Neuronal stem cell (in vitro differentiated cells): ENCODE measurements at regions not wholly inside any gene's neighbourhood (a gene's known extent, or its start where the extent isn't known, plus 50 kb on each side); places are given as distances from the start of the nearest gene placed in this dataset.

Experiments used
- DNase-seq: peaks from one replicate; pipeline ENCODE4 v3.0.0-alpha.2; 2013; ENCODE audit warnings: low spot score
- H2AFZ ChIP-seq: one replicate; pipeline ENCODE4 v1.6.1; 2013; ENCODE audit warnings: mild to moderate bottlenecking, low read length, inconsistent platforms
- H2AK5ac ChIP-seq: 2 replicates; pipeline ENCODE4 v1.6.1; 2013; ENCODE audit warnings: low read depth, mild to moderate bottlenecking, inconsistent platforms, low read length, moderate library complexity, mixed read lengths
- H2BK120ac ChIP-seq: 2 replicates; pipeline ENCODE4 v1.6.1; 2013; ENCODE audit warnings: low read depth, mild to moderate bottlenecking, inconsistent platforms, low read length, moderate library complexity, mixed read lengths
- H2BK12ac ChIP-seq: one replicate; pipeline ENCODE4 v1.6.1; 2013; ENCODE audit warnings: low read length, inconsistent platforms
- H2BK15ac ChIP-seq: 2 replicates; pipeline ENCODE4 v1.6.1; 2013; ENCODE audit warnings: mild to moderate bottlenecking, low read length, inconsistent platforms, mixed read lengths
- H2BK5ac ChIP-seq: one replicate; pipeline ENCODE4 v1.6.1; 2013; ENCODE audit warnings: inconsistent platforms, mild to moderate bottlenecking, low read length, moderate library complexity
- H3K14ac ChIP-seq: one replicate; pipeline ENCODE4 v1.6.1; 2013; ENCODE audit warnings: low read length, inconsistent platforms
- H3K18ac ChIP-seq: 2 replicates; pipeline ENCODE4 v1.6.1; 2013; ENCODE audit warnings: low read length, inconsistent platforms
- H3K23ac ChIP-seq: 2 replicates; pipeline ENCODE4 v1.6.1; 2013; ENCODE audit warnings: low read depth, mild to moderate bottlenecking, mixed read lengths, low read length, inconsistent platforms; ENCODE audit not compliant: poor library complexity
- H3K27ac ChIP-seq: replicated peaks from 3 replicates; pipeline ENCODE4 v1.5.1; 2013; ENCODE audit warnings: low read length, inconsistent platforms
- H3K27me3 ChIP-seq, 3 experiments: 2 replicates each; pipeline ENCODE4 v1.6.1; 2013; ENCODE audit warnings: low read length in 3 of 3, mild to moderate bottlenecking in 2 of 3, inconsistent platforms in 1 of 3, low read depth in 1 of 3, mixed read lengths in 1 of 3, moderate library complexity in 1 of 3; ENCODE audit not compliant: control insufficient read depth in 3 of 3, insufficient read depth in 3 of 3
- H3K36me3 ChIP-seq, 2 donors: replicated peaks in 1 of 2; 2 replicates each; pipeline ENCODE4 v1.6.1; 2013; ENCODE audit warnings: low read length in 2 of 2; ENCODE audit not compliant: control insufficient read depth in 2 of 2, insufficient read depth in 2 of 2
- H3K4ac ChIP-seq: 2 replicates; pipeline ENCODE4 v1.6.1; 2013; ENCODE audit warnings: inconsistent platforms, mild to moderate bottlenecking, low read length, moderate library complexity
- H3K4me1 ChIP-seq, 2 donors: 1 replicate in 1 of 2; 2 replicates in 1 of 2; pipeline ENCODE4 v1.6.1; 2013; ENCODE audit warnings: low read length in 2 of 2, low read depth in 1 of 2; ENCODE audit not compliant: control insufficient read depth in 2 of 2, insufficient read depth in 1 of 2
- H3K4me2 ChIP-seq: one replicate; pipeline ENCODE4 v1.6.1; 2013; ENCODE audit warnings: mild to moderate bottlenecking, low read length, inconsistent platforms; ENCODE audit not compliant: insufficient read depth, poor library complexity, severe bottlenecking
- H3K4me3 ChIP-seq, 2 donors: 2 replicates each; pipeline ENCODE4 v1.5.1; 2013; ENCODE audit warnings: low read length in 2 of 2, mild to moderate bottlenecking in 2 of 2, inconsistent platforms in 1 of 2, moderate library complexity in 1 of 2
- H3K79me1 ChIP-seq: one replicate; pipeline ENCODE4 v1.6.1; 2013; ENCODE audit warnings: low read depth, mild to moderate bottlenecking, inconsistent platforms, low read length, moderate library complexity
- H3K9ac ChIP-seq: one replicate; pipeline ENCODE4 v1.6.1; 2013; ENCODE audit warnings: mild to moderate bottlenecking, low read depth, low read length, inconsistent platforms; ENCODE audit not compliant: poor library complexity
- H3K9me3 ChIP-seq, 2 donors: replicated peaks in 1 of 2; 2 replicates each; pipeline versions ENCODE3 to v1.6.1; 2013; ENCODE audit warnings: low read length in 2 of 2, mild to moderate bottlenecking in 2 of 2, inconsistent platforms in 1 of 2, low read depth in 1 of 2, mixed read lengths in 1 of 2, moderate library complexity in 1 of 2; ENCODE audit not compliant: control insufficient read depth in 2 of 2, insufficient read depth in 1 of 2
- H4K8ac ChIP-seq: one replicate; pipeline ENCODE4 v1.6.1; 2013; ENCODE audit warnings: low read depth, mild to moderate bottlenecking, inconsistent platforms, low read length, moderate library complexity
- H4K91ac ChIP-seq: one replicate; pipeline ENCODE4 v1.6.1; 2013; ENCODE audit warnings: low read length, low read depth, mild to moderate bottlenecking, inconsistent platforms; ENCODE audit not compliant: poor library complexity
- WGBS, 2 donors: extraction: QIAGEN DNeasy Blood & Tissue Kit; methylation state at CpG; one replicate each; pipeline ENCODE4 v1.1.7; 2013; ENCODE audit warnings: missing lambda C conversion rate in 2 of 2, mixed read lengths in 1 of 2; ENCODE audit not compliant: insufficient read length in 2 of 2, insufficient replicate concordance in 1 of 2; ENCODE audit errors: extremely low coverage in 2 of 2; 5-methylcytosine and 5-hydroxymethylcytosine counted together

DNA sequence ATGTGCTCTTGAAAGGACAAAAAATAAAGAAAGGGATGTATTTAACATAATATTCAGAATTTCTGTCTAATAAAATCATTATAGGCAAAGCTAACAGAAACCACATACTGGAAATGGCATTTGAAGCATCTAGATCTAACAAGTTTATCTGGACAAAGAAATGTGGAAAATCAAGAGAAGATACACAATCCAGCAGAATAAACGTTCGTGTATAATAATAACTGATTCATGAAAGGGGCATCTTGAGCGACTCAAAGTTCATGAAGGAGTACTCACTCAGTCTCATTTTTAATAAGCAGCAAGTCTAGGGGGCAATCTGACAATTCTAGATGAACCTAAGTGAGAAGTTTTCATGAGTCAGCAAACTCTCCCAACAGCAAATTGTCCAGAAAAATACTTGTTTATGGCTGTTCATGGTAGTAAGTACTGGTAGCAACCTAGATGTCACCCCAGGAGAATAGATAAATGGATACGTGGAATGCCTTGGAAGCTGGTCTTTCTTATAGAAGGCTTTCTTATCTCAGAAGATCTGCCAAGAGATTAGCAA, 541.8 kb downstream of the INHBA start:
- no peak overlapping the region for H4K8ac ChIP-seq
- H2BK5ac ChIP-seq = no peak overlapping the region
- no peak for DNase-seq
- H3K4ac ChIP-seq = no peak overlapping the region
- H2BK120ac ChIP-seq = no peak overlapping the region
- H2BK12ac ChIP-seq = no peak overlapping the region
- H3K79me1 ChIP-seq = no peaks in the 10 kb centered on the region
- no peak overlapping the region for H3K14ac ChIP-seq
- H3K4me2 ChIP-seq = no peak overlapping the region
- no peak overlapping the region for H3K23ac ChIP-seq
- no CpG with 5 or more reads among the region's 4 CpGs for WGBS, 2 donors
- no peak overlapping the region for H4K91ac ChIP-seq
- no peaks in the 10 kb centered on the region for H3K27me3 ChIP-seq
- H2AFZ ChIP-seq = no peak overlapping the region
- H3K9ac ChIP-seq = no peak overlapping the region
- peaks cover 0 to 18% of the 10 kb centered on the region in 2 donors for H3K9me3 ChIP-seq
- no peak overlapping the region for H3K18ac ChIP-seq
- no peaks in the 10 kb centered on the region for H3K4me1 ChIP-seq
- no peak overlapping the region for H2AK5ac ChIP-seq
- no peak overlapping the region for H3K4me3 ChIP-seq
- H3K27ac ChIP-seq = no peak overlapping the region
- H3K36me3 ChIP-seq = no peaks in the 10 kb centered on the region
- no peak overlapping the region for H2BK15ac ChIP-seq

DNA sequence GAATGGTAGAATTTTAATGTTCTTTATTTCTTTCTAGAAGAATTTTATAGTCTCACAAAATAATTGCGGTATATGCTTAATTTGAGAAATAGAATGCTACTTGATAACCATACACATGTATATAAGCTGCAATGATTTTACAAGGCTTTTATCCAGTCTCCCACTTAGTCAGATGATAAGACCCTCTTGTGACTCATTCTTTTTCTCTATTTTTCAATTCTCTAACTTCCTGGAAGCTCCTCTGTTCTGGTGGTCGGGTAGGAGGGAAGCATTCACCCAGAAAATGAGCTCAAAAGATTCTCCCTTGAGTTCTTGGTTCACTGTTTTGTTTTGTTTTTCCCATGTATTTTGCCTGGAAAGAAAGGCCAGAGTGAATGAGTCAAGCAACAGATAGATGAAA, 546.6 kb downstream of the INHBA start:
- H3K27me3 ChIP-seq = no peaks in the 10 kb centered on the region
- no peak overlapping the region for H3K14ac ChIP-seq
- H3K4me3 ChIP-seq = no peak overlapping the region
- no peak overlapping the region for H2AFZ ChIP-seq
- H3K23ac ChIP-seq = no peak overlapping the region
- no peak overlapping the region for H3K4me2 ChIP-seq
- no peaks in the 10 kb centered on the region for H3K36me3 ChIP-seq
- no peaks in the 10 kb centered on the region for H3K4me1 ChIP-seq
- DNase-seq = no peak
- no peak overlapping the region for H2BK5ac ChIP-seq
- no peak overlapping the region for H4K8ac ChIP-seq
- H3K27ac ChIP-seq = no peak overlapping the region
- H3K9me3 ChIP-seq = peaks cover 0 to 13% of the 10 kb centered on the region in 2 donors
- no peaks in the 10 kb centered on the region for H3K79me1 ChIP-seq
- no peak overlapping the region for H3K4ac ChIP-seq
- H2AK5ac ChIP-seq = no peak overlapping the region
- H3K18ac ChIP-seq = no peak overlapping the region
- H2BK12ac ChIP-seq = no peak overlapping the region
- no peak overlapping the region for H2BK15ac ChIP-seq
- H2BK120ac ChIP-seq = no peak overlapping the region
- H4K91ac ChIP-seq = no peak overlapping the region
- WGBS, 2 donors = no CpG with 5 or more reads among the region's 2 CpGs
- H3K9ac ChIP-seq = no peak overlapping the region

DNA sequence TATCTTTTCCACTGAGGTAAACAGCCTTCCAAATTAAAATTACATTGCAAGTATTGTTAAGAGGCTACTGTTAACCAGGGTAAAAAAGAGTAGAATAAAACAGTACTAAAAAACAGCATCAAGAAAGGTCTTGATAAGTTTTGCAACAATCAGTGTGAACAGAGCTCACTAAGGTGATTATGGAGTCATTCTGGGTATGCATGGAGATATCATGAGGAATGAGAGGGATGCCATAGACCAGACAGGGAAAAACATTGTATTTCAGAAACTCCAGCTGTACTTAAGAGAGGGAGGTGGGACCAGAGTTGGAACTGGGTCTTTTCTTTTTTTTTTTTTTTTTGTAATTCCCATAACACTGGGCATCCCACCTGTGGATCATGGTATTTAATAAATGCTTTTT, 549.6 kb downstream of the INHBA start:
- H2AK5ac ChIP-seq = no peak overlapping the region
- no peaks in the 10 kb centered on the region for H3K4me1 ChIP-seq
- no peak overlapping the region for H3K4ac ChIP-seq
- H2AFZ ChIP-seq = no peak overlapping the region
- H2BK120ac ChIP-seq = no peak overlapping the region
- H3K4me2 ChIP-seq = no peak overlapping the region
- no peak overlapping the region for H4K8ac ChIP-seq
- no peak overlapping the region for H2BK15ac ChIP-seq
- no peak overlapping the region for H2BK12ac ChIP-seq
- H3K27ac ChIP-seq = no peak overlapping the region
- no peak overlapping the region for H3K14ac ChIP-seq
- DNase-seq = no peak
- H3K4me3 ChIP-seq = no peak overlapping the region
- H2BK5ac ChIP-seq = no peak overlapping the region
- H3K23ac ChIP-seq = no peak overlapping the region
- H3K9ac ChIP-seq = no peak overlapping the region
- peaks cover 0 to 2% of the 10 kb centered on the region in 2 donors for H3K9me3 ChIP-seq
- no peaks in the 10 kb centered on the region for H3K79me1 ChIP-seq
- H4K91ac ChIP-seq = no peak overlapping the region
- H3K36me3 ChIP-seq = no peaks in the 10 kb centered on the region
- no peaks in the 10 kb centered on the region for H3K27me3 ChIP-seq
- no peak overlapping the region for H3K18ac ChIP-seq

DNA sequence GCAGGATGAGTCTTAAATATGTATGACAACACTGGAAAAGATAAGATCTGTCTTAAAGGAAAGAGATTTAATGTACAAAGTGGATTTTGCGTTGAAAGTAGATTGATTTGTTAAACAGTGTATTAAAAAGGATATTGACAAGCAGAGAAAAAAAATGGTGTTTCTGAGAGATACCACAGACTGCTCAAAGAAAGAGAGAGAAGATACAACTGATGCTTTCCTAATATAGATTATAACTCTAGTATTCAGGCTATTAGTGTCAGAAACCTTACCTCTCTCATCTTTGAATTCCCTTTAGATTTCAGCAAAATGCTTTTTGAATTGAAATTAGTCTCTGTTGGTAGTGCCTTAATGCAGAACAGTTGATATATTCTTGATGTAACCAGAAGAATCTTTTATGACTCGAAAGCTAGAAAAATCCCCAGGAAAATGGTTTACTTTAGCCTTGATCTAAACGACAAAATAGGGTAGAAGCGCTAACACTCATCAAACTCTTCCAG, 550.7 kb downstream of the INHBA start:
- no peak overlapping the region for H2BK12ac ChIP-seq
- no peak overlapping the region for H3K4ac ChIP-seq
- H3K4me1 ChIP-seq = no peaks in the 10 kb centered on the region
- no peaks in the 10 kb centered on the region for H3K79me1 ChIP-seq
- no peak overlapping the region for H2BK120ac ChIP-seq
- H3K14ac ChIP-seq = no peak overlapping the region
- peaks cover 0 to 2% of the 10 kb centered on the region in 2 donors for H3K9me3 ChIP-seq
- H2AK5ac ChIP-seq = no peak overlapping the region
- no peak overlapping the region for H4K91ac ChIP-seq
- no peak overlapping the region for H4K8ac ChIP-seq
- H2AFZ ChIP-seq = no peak overlapping the region
- H2BK5ac ChIP-seq = no peak overlapping the region
- no peak overlapping the region for H3K9ac ChIP-seq
- H3K27ac ChIP-seq = no peak overlapping the region
- no peak overlapping the region for H3K23ac ChIP-seq
- no peak overlapping the region for H3K18ac ChIP-seq
- no peaks in the 10 kb centered on the region for H3K36me3 ChIP-seq
- H3K27me3 ChIP-seq = no peaks in the 10 kb centered on the region
- 100% methylated on average over 1 of the region's 4 CpGs; no CpG with 5 or more reads in 1 of the 2 donors for WGBS, 2 donors
- no peak for DNase-seq
- H3K4me3 ChIP-seq = no peak overlapping the region
- H2BK15ac ChIP-seq = no peak overlapping the region
- H3K4me2 ChIP-seq = no peak overlapping the region
